ENCODE measurements at regions not wholly inside any gene's neighbourhood (a gene's known extent, or its start where the extent isn't known, plus 50 kb on each side); places are given as distances from the start of the nearest gene placed in this dataset.

- TF ChIP-seq EZH2phosphoT487 (IDR thresholded peaks at IDR 0.05; ENCODE audit: low read depth, severe bottlenecking, unreplicated experiment) (no peak), CTCF (IDR thresholded peaks at IDR 0.05; ENCODE audit: poor library complexity) (no peak), EZH2 (IDR thresholded peaks at IDR 0.05; ENCODE audit: borderline replicate concordance) (no peak)
Observed at GRCh38 chr17:70795620-70796019, 626.3 kb downstream of the KCNJ2 start.

All from hepatocyte (in vitro differentiated cells).